HG03521 (cell line): ENCODE measurements at regions not wholly inside any gene's neighbourhood (a gene's known extent, or its start where the extent isn't known, plus 50 kb on each side); places are given as distances from the start of the nearest gene placed in this dataset.

ENCODE experiments used
- ATAC-seq: cut with Tn5 transposase; IDR thresholded peaks from one replicate; pipeline ENCODE4 v1.9.1; 2021; ENCODE audit warnings: mild to moderate bottlenecking, moderate library complexity; ENCODE audit not compliant: unreplicated experiment

DNA sequence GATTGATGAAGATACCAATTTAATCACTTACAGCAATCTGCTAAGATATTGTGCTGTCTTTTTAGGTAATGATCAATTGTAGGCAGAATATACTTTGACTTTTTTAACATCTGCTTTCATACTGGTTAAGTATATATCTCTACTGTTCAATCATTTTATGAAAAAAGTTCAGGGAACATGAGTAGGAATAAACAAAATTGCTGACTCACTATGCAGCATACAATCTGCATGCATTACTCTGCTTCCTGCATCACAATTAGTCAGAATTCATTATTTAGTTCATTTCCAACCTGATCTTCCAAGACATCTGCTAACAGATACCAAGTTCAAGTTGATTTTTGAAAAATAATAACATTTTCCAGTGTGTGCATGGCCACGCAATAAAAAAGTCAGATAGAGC is 1430.4 kb upstream of the LRRTM1 start:
- no peak for ATAC-seq

GRCh38 chr2:81714817-81715216 is 1410.3 kb upstream of the LRRTM1 start:
- no peak for ATAC-seq

DNA sequence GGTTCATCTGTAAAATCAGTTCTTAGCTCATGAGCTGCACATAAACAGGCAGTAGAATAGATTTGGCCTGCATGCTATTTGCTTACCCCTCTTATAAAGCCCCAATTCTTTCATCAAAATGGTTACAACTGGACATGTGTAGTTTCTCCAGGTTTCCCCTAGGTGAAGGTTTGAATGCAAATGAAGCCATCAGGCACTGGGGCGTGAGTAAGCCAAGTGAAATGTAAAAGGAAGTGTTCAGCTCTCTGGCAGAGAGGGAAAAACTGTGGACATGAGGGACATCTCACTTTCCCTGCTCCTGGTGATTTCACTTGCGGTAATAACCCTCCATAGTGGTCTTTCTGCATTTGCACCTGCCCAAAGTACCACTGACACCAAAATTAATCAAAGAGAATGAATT is 1402.3 kb upstream of the LRRTM1 start:
- no peak for ATAC-seq

DNA sequence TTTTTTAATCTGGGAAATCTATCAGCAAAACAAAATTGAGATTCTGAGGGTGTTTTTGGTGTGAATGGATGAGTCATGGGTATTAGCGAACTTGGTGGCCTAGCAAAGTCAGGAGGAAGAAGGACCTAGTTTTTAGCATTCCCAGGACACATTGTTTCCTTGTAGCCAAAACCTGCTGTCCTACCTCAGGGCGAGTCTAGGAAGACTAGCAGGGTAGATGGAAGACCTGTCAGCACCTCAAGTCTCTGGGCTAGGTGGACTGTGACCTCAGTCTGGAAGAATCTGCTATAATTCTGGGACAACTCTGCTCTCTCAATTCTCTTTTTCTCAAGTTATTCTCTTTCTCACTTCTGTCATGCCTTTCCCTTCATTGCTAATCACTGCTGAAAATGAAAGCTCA is 1399.3 kb upstream of the LRRTM1 start:
- ATAC-seq, result no peak

- no peak for ATAC-seq
These were observed 1388.0 kb upstream of the LRRTM1 start for GRCh38 chr2:81692566-81692965.

GRCh38 chr2:81675641-81676040 is 1371.1 kb upstream of the LRRTM1 start:
- ATAC-seq, result no peak

DNA sequence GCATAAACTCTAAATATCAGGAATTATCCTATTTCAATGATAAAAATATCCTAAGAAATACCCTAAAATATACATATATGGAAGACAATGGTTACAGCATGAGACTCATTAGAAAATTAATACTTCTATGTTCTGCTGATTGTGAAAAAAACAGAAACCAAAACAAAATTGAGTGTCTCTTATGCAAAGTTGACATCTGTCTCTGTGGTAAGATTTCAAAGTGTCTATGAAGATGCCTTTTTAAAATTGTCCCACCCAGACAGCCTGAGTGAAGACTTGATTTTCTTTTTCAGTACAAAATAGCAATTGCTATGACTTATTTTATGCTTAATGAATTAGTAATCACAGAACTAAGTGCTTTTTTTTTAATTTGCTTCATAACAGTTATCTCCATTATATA is 1368.4 kb upstream of the LRRTM1 start:
- ATAC-seq, result no peak

DNA sequence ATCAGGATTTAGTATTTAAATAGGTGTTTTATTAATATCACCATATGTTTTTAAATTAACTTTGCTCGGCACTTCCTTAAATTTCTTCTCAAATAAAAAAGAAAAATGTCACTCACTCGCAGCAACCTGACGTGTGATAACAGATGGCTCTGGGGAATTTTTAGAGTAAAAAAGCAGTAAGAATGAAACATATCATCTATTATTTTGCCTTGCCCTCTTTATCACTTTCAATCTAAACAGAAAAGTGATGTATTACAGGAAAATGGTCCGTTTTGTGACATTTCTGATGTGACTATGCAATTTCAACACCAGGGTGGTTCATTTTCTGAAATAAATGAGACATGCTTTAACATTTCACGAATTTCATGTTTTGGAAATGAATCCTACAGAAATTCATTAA is 1368.0 kb upstream of the LRRTM1 start:
- ATAC-seq, result no peak

- ATAC-seq, result no peak
These were observed 1366.3 kb upstream of the LRRTM1 start for GRCh38 chr2:81670885-81671284.

- no peak for ATAC-seq
These were observed 1356.5 kb upstream of the LRRTM1 start for GRCh38 chr2:81661081-81661480.

DNA sequence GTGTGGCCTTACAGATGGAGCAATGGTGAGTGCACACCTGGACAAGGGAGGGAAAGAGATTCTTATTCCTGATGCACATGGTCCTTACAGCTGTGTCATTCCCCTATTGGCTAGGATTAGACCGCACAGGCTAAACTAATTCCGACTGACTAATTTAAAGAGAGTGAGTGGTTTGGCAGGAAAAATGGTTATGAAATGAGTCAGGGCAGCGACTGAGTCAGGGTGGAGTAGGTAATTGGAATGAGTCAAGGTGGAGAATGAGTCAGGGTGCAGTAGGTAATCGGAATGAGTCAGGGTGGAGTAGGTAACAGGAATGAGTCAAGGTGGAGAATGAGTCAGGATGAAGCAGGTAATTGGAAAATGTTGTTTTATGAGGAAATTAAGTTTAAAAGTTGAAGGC is 1353.7 kb upstream of the LRRTM1 start:
- ATAC-seq, result no peak

GRCh38 chr2:81650048-81650971 is 1345.8 kb upstream of the LRRTM1 start:
- no peak for ATAC-seq

- ATAC-seq, result no peak
These were observed 1344.3 kb upstream of the LRRTM1 start for GRCh38 chr2:81648806-81649205.

- ATAC-seq, result no peak
These were observed 1343.8 kb upstream of the LRRTM1 start for GRCh38 chr2:81648370-81648769.

DNA sequence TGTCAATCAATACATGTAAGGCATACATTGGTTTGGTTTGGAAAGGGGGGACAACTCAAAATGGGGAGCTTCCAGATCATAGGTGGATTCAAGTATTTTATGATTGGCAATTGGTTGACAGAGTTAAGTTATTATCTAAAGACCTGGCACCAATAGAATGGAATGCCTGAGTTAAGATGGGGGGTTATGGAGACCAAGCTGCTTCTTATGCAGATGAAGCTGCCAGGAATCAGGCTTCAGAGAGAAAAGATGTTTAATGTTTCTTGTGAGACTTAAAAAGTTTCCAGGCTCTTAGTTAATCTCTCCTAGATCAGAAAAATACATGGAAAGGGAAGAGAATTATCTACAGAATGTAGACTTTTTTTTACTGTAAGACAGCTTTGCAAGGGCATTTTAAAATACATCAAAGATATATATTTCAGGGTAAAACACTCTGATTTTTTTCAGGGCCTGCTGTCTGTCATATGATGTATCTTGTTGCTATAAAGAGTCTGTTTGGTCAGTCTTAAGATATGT is 1343.2 kb upstream of the LRRTM1 start:
- no peak for ATAC-seq

DNA sequence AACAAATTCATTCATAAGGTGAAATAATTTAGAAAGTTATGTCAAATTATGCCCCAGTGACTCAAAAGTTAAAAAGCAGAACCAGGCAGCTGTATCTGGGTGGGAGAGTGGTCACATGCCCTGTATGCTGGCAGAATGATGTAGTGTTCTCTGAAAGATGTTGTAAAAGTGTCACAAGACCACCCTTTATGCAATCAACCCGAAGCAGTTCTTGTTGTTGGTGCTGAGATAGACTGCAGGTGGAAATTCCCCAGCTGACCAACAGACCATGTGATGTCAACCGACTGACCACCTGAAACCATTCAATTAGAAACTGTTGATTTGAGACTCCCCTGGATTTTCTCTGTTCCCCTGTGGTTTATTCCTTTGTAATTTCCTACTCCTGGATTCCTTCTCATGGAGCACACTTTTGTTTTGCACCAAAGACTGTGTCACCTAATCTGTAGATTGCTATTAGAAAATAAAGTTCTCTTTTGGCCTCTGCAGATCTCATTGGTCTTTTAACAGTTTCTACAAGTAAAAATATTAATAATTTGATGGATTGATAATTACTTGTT is 1341.3 kb upstream of the LRRTM1 start:
- ATAC-seq, result no peak

DNA sequence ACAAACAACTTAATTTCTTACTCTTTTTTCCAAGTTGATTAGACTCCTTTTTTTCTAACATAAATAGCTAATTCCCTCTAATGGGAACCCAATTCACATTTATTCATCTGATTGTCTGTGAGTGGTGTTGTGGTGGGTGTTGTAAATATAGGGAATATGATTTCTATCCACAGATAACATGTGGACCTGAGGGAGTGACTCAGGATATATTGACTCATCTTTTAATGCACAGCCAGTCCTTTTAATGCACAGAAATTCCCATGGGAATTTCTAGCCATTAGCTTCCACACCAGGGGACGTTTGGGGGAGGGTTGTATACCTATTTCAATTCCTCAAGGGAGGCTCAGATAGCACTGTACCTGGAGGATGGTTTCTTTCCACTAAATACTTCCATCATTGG is 1339.6 kb upstream of the LRRTM1 start:
- ATAC-seq, result no peak

- no peak for ATAC-seq
These were observed 1320.3 kb upstream of the LRRTM1 start for GRCh38 chr2:81624825-81625224.

DNA sequence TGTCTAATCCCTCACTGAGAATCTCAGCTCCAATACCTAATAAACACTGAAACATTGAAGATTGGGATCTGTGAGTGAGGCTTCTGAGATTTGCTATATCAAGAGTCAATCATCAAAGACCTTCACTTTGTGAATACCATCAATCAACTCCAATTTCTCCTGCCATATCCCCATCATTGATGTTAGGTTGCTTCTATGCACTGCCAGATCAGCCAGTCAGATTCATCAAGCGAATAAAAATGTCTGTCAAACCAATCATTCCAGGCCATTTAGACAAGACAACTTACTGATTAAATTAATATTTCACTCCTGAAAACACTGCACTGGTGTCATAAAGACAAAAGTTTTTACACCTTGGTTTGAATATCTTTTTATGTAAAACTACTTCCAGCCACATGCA is 1295.5 kb upstream of the LRRTM1 start:
- no peak for ATAC-seq

DNA sequence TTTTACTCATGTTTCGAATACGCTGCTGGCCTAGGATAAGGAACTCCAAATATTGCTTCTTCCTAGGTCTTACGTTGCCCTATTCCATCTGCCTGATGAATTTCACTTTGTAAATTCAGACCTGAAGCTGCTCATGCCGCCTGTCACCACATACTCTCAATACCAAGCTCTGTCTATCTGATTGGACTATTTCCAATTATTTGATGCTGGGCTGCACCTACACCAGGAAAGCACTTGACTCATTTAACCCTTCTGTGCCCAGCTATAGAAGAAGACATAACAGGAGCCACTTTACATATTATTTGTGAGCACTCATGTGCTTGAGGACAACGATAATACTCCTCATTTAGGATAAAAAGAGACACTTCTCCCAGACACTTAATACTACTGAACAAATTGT is 1293.9 kb upstream of the LRRTM1 start:
- no peak for ATAC-seq

DNA sequence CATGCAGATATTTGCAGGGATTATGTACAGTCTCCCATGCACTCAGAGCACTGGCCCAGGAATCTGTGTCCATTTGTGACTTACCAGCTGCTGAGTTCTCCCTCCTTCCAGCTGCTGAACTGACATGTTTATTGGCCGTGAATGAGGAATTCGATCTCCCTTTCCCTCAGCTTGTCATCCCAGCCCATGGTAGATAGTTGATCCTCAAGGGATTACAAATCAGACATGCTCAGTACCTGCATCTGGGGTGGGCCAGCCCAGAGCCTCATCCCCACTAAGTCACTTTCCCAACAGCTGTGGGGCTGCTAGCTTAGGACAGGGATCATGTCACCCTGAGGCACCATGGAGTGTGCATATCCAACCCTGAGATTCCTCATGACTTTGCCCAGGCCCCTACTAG is 1284.9 kb upstream of the LRRTM1 start:
- no peak for ATAC-seq

DNA sequence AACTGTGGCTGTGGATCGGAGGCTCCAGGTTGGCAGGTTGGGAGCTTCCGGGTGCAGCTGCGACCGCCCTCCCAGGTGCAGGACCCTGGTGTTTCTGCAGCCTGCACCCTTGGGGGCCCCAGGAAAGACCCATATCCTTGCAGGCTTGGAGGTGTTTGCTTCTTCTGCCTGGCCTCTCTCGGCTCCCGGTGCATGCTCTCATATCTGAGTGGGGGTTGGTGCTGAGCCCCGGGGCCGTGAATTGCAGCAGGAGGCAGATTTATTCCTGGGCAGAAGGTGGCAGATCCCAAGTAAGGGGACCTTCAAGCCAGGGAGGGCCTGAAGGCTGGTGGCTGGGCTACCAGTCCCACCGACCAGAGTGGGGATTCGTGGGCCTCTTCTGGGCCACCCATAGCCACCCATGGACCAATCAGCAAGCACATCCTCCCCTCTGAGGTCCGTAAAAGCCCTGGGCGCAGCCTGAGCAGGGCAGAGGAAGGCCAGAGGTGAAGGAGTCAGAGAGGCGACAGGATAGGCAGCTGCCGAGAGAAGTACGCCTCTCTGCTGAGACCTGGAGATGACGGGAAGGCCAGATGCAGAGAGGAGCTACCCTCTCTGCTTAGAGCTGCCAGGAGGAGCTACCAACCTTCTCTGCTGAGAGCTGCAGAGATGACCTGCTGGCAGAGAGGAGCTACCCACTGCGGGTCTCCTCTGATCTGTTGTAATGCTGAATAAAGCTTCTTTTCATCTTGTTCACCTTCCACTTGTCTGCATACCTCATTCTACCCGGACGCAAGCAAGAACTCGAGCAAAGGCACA is 1279.0 kb upstream of the LRRTM1 start:
- ATAC-seq, result no peak
